Activated naive CD4-positive, alpha-beta T cell treated with anti-CD3 and anti-CD28 coated beads, Interleukin-2, amount 10 ng/mL, durations not matched to agents 7 days and 5 days (primary cell): ENCODE measurements at regions not wholly inside any gene's neighbourhood (a gene's known extent, or its start where the extent isn't known, plus 50 kb on each side); places are given as distances from the start of the nearest gene placed in this dataset.

Experiments used
- CTCF ChIA-PET: fragments of 350-600 bp; sonication (Branson Sonifier 250); formaldehyde crosslinking; loops from one replicate; lab custom pipeline; 2021; ENCODE audit warnings: antibody characterized with exemption; lab: Charles Lee
- DNase-seq: peaks from one replicate; pipeline ENCODE4 v3.0.0-alpha.2; 2020
- H3K27ac Mint-ChIP-seq: one replicate; pipeline ENCODE4 v1.8.0; 2021; ENCODE audit warnings: mild to moderate bottlenecking, moderate library complexity, mixed read lengths
- H3K27me3 Mint-ChIP-seq: one replicate; pipeline ENCODE4 v1.8.0; 2021; ENCODE audit warnings: mild to moderate bottlenecking, mixed read lengths
- H3K36me3 Mint-ChIP-seq: one replicate; pipeline ENCODE4 v1.8.0; 2021; ENCODE audit warnings: mixed read lengths
- H3K4me1 Mint-ChIP-seq: one replicate; pipeline ENCODE4 v1.8.0; 2021; ENCODE audit warnings: mixed read lengths
- H3K4me3 Mint-ChIP-seq: one replicate; pipeline ENCODE4 v1.8.0; 2021; ENCODE audit warnings: mild to moderate bottlenecking, moderate library complexity, mixed read lengths
- H3K9me3 Mint-ChIP-seq: one replicate; pipeline ENCODE4 v1.8.0; 2021; ENCODE audit warnings: mixed read lengths

DNA sequence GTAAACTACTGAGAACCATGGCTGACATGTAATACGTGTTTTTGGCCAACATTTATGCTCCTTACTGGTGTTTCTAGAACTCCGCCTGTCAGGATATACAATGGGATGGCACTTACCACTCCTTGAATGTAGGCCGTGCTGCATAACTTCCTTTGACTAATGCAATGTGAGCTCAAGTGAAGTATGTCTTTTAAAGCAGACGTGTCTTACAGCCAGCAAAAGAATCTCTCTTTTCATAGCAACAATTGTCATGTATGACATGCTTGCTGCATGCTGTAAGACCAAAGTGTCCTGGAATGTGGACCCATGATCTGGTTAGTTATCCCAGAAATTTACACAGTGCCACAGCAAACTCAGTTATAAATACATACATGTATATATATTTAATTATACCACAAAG lies 1202.7 kb upstream of the PIK3C3 start:
- Mint-ChIP-seq H3K4me3 (no peak overlapping the region), H3K9me3 (peaks cover 19% of the 10 kb centered on the region), H3K27ac (no peak overlapping the region), H3K4me1 (no peaks in the 10 kb centered on the region), H3K36me3 (no peaks in the 10 kb centered on the region), H3K27me3 (no peaks in the 10 kb centered on the region)
- CTCF ChIA-PET = no interaction called here
- DNase-seq = no peak

DNA sequence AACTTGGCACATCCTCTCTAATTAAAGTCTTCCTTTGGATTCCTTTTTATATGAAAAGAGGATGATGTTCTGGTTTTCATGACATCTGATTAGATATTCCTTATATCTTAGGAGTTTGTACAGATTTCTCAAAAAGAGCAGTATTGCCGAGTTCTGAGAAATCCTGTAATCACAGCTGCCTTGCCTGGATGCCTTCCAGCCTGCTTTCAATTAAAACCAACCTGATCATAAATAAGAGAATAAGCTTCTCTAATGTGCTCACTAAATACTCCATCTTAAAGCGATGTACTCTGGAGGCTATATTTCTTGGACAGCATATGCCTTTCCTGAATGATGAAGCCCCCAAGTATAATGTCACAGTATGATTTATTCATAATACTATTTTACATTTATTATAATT lies 1203.8 kb upstream of the PIK3C3 start:
- Mint-ChIP-seq H3K27ac (no peak overlapping the region), H3K9me3 (peaks cover 15% of the 10 kb centered on the region), H3K27me3 (no peaks in the 10 kb centered on the region), H3K4me1 (no peaks in the 10 kb centered on the region), H3K36me3 (no peaks in the 10 kb centered on the region), H3K4me3 (no peak overlapping the region)
- CTCF ChIA-PET = no interaction called here
- DNase-seq = no peak

DNA sequence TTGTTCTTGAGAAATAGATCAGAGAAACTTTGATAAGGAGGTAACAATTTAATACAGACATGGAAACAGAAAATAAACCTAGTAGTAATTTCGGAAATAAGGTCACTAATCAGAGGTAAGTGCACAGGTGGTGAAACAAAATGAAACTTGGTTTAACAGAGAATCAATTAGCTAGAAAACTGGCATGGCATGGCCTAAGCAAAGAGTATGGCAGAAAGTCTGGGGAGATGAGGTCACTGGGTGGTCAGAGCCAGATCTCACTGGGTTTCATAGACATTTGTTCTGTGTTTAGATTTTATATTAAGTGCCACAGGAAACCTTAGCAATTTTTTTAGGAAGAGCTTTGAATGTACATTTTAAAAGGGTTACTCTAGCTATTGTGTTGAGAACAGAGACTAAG lies 1216.0 kb upstream of the PIK3C3 start:
- DNase-seq = no peak
- H3K27me3 Mint-ChIP-seq = no peaks in the 10 kb centered on the region

DNA sequence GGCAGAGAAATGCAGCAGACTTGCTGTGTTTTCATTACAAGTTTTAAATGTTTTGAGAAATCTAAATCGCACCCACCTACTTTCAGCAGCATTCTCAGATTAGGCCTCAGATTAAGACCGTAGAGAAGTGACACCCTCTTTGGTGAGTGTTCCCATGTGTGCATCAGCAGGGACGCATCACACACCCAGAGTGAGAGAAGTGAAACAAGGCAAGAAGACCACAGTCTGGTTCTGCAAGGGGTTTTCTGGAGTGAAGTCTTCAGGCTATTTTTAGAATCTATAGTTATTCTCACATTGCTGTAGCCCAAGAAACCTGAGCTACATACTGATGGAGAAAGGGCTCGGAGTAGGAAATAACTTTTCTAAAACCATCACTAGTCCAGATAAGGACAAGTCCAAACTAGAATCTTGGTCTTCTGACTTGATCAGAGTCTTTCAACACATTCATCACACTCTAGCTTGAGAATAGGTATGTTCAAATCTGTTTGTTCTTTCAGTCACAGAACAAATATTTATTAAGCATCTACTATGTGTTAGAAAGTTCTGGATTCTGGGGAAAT lies 1216.6 kb upstream of the PIK3C3 start:
- no peaks in the 10 kb centered on the region for H3K27me3 Mint-ChIP-seq
- DNase-seq = no peak
- no peaks in the 10 kb centered on the region for H3K36me3 Mint-ChIP-seq
- CTCF ChIA-PET = no interaction called here
- peaks cover 10% of the 10 kb centered on the region for H3K9me3 Mint-ChIP-seq
- H3K27ac Mint-ChIP-seq = no peak overlapping the region
- H3K4me1 Mint-ChIP-seq = no peaks in the 10 kb centered on the region
- no peak overlapping the region for H3K4me3 Mint-ChIP-seq

More for the DNA sequence above, 1216.0 kb upstream of the PIK3C3 start:
- no peaks in the 10 kb centered on the region for H3K4me1 Mint-ChIP-seq
- H3K4me3 Mint-ChIP-seq = no peak overlapping the region
- H3K36me3 Mint-ChIP-seq = no peaks in the 10 kb centered on the region
- peaks cover 10% of the 10 kb centered on the region for H3K9me3 Mint-ChIP-seq
- H3K27ac Mint-ChIP-seq = no peak overlapping the region
- CTCF ChIA-PET = no interaction called here

DNA sequence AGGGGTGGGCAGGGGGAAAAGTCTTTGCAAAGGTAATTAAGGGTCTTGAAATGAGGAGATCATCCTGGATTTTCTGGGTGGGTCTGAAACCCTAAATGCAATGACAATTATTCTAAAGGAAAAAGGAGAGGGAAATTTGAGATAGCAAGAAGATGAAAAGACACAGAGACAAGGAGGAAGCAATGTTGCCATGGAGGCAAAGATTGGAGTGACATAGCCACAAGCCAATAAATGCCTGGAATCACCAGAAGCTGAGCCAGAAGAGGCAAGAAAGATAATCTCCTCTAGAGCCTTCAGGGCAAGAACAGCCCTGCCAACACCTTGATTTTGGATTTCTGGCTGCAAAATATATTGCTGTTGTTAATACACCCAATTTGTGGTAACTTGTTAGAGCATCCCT lies 1246.3 kb upstream of the PIK3C3 start:
- peaks cover 6% of the 10 kb centered on the region for H3K9me3 Mint-ChIP-seq
- CTCF ChIA-PET = no interaction called here
- H3K4me3 Mint-ChIP-seq = no peak overlapping the region
- H3K27ac Mint-ChIP-seq = no peak overlapping the region
- no peaks in the 10 kb centered on the region for H3K36me3 Mint-ChIP-seq
- H3K4me1 Mint-ChIP-seq = no peaks in the 10 kb centered on the region
- no peak for DNase-seq
- no peaks in the 10 kb centered on the region for H3K27me3 Mint-ChIP-seq

DNA sequence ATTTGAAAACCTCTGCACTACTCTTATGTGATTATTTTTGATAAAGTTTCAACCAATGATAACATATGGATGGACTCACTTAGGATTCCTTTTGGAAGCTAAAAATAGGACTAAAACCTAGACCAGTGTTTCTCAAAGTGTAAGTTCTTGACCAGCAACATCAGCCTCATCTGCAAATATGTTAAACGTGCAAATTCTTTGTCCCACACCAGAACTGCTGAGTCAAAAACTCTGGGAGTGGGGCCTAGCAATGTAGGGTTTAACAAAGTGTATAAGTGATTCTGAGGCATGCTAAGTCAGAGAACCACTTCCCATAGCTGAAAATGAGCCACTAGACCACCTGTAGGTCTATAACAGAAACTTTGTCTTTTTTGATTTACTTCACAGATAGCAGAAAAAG lies 1247.2 kb upstream of the PIK3C3 start:
- CTCF ChIA-PET = no interaction called here
- Mint-ChIP-seq H3K4me3 (no peak overlapping the region), H3K27me3 (no peaks in the 10 kb centered on the region), H3K4me1 (no peaks in the 10 kb centered on the region), H3K9me3 (peaks cover 6% of the 10 kb centered on the region), H3K27ac (no peak overlapping the region), H3K36me3 (no peaks in the 10 kb centered on the region)
- no peak for DNase-seq

DNA sequence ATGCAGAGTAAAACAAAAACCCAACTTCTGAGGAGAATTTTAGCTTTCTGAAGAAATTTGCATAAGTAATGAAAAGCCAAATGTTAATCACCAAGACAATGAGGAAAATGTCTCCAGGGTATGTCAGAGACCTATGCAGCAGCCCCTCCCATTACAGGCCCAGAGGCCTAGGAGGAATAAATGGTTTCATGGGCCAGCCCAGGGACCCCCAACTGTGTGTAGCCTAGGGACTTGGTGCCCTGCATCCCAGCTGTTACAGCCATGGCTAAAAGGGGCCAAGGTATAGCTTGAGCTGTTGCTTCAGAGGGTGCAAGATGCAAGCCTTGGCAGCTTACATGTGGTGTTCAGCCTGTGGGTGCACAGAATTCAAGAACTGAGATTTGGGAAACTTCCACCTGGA lies 1256.9 kb upstream of the PIK3C3 start:
- CTCF ChIA-PET = no interaction called here
- DNase-seq = no peak
- H3K9me3 Mint-ChIP-seq = peaks cover 14% of the 10 kb centered on the region
- H3K36me3 Mint-ChIP-seq = no peaks in the 10 kb centered on the region
- H3K27ac Mint-ChIP-seq = no peak overlapping the region
- no peaks in the 10 kb centered on the region for H3K4me1 Mint-ChIP-seq
- no peak overlapping the region for H3K4me3 Mint-ChIP-seq
- H3K27me3 Mint-ChIP-seq = no peaks in the 10 kb centered on the region

DNA sequence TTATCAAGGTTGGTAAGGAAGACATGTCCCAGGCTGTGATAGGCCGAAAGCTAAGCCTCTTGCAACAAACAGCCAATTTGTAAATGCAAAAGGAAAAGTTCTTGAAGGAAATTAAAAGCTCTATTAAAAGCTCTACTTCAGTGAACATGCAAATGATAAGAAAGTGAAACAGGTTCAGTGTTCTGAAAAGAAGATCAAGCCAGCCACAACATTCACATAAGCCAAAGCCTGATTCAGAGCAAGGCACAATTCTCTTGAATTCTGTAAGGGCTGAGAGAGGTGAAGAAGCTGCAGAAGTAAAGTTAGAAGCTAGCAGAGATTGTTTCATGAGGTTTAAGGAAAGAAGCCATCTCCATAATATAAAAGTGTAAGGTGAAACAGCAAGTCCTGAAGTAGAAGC lies 1259.5 kb upstream of the PIK3C3 start:
- Mint-ChIP-seq H3K36me3 (no peaks in the 10 kb centered on the region), H3K4me3 (no peak overlapping the region)
- CTCF ChIA-PET = no interaction called here

DNA sequence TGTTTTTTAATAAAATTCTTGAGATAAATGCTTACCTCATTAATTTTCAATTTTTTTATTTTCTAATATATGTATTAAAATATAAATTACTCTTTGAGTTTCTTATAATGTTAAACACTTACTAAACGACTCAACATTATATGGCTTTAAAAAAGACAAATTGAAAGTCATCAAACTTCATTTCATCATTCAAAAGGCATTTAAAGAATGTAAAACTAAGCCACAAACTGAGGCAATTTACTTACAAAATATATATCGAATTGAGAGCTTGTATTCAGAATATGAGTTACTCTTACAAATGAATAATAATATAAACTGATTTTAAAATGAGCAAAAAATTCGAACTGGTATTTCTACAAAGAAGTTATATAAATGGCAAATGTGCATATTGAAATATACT lies 1262.2 kb upstream of the PIK3C3 start:
- H3K4me3 Mint-ChIP-seq = no peak overlapping the region
- no peak for DNase-seq
- no peaks in the 10 kb centered on the region for H3K4me1 Mint-ChIP-seq
- no peak overlapping the region for H3K27ac Mint-ChIP-seq
- H3K27me3 Mint-ChIP-seq = no peaks in the 10 kb centered on the region
- peaks cover 7% of the 10 kb centered on the region for H3K9me3 Mint-ChIP-seq
- H3K36me3 Mint-ChIP-seq = no peaks in the 10 kb centered on the region
- CTCF ChIA-PET = no interaction called here

More for the DNA sequence above, 1259.5 kb upstream of the PIK3C3 start:
- no peak for DNase-seq
- Mint-ChIP-seq H3K4me1 (no peaks in the 10 kb centered on the region), H3K9me3 (peaks cover 12% of the 10 kb centered on the region), H3K27me3 (no peaks in the 10 kb centered on the region), H3K27ac (no peak overlapping the region)

DNA sequence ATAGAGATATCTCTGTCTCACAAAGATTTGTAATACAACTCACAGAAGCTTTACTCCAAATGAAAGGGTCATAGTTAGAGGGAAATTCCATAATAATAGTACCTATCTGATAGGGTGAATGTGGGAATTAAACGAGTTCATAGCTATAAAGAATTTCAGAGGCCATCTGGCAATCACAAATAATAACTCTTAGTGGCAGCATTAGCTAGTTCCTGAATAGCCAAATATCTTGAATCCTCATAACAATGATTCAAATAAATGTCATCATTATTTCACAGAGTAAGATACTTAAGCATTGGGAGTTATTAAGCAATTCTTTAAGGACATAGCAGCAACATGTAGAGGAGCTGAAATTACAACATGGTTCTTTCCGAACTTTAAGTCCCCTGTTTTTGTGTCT lies 1265.0 kb upstream of the PIK3C3 start:
- Mint-ChIP-seq H3K27me3 (no peaks in the 10 kb centered on the region), H3K36me3 (no peaks in the 10 kb centered on the region), H3K4me3 (no peak overlapping the region), H3K27ac (no peak overlapping the region), H3K9me3 (peaks cover 4% of the 10 kb centered on the region), H3K4me1 (no peaks in the 10 kb centered on the region)
- DNase-seq = no peak
- CTCF ChIA-PET = no interaction called here

DNA sequence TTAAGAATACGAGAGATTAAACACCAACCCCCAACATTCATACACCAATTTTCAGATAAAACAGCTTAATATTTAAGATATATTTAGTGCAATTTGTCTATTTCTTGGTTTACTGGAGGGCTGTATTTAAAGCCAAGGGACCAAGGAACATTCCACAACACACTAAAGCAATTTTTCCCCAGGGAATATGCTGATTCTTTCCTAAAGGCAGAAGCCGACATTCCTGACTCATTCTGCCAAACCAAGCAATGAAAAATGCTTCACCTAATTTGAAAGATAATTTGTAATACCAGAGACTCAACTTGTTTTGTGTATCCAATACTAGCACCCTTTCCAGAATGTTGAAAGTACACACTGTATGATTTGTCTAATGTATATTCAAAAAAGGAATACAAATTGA lies 1267.6 kb upstream of the PIK3C3 start:
- Mint-ChIP-seq H3K9me3 (peaks cover 4% of the 10 kb centered on the region), H3K27me3 (no peaks in the 10 kb centered on the region), H3K27ac (no peak overlapping the region), H3K4me1 (no peaks in the 10 kb centered on the region), H3K36me3 (no peaks in the 10 kb centered on the region), H3K4me3 (no peak overlapping the region)
- no peak for DNase-seq
- CTCF ChIA-PET = no interaction called here

DNA sequence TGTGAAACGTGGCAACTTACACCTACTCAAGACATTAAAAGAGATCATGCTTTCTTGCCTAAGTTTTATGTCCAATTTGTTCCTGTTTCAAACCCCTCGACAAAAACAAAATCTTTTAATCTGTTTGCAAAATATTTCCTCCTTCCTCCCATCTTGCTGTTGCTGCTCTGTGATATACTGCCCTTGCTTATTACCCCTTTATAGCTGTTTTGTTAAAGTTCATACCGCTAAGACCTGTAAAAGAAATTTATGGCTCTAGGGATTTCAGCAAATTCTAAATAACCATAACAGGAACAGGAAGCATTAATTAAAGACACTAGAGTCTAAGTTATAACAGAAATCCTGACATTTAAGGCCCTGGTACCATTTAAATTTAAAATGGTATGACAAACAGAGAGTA lies 1268.2 kb upstream of the PIK3C3 start:
- H3K4me3 Mint-ChIP-seq = no peak overlapping the region
- CTCF ChIA-PET = no interaction called here
- DNase-seq = no peak
- no peak overlapping the region for H3K27ac Mint-ChIP-seq
- H3K4me1 Mint-ChIP-seq = no peaks in the 10 kb centered on the region
- H3K27me3 Mint-ChIP-seq = no peaks in the 10 kb centered on the region
- peaks cover 4% of the 10 kb centered on the region for H3K9me3 Mint-ChIP-seq
- H3K36me3 Mint-ChIP-seq = no peaks in the 10 kb centered on the region

DNA sequence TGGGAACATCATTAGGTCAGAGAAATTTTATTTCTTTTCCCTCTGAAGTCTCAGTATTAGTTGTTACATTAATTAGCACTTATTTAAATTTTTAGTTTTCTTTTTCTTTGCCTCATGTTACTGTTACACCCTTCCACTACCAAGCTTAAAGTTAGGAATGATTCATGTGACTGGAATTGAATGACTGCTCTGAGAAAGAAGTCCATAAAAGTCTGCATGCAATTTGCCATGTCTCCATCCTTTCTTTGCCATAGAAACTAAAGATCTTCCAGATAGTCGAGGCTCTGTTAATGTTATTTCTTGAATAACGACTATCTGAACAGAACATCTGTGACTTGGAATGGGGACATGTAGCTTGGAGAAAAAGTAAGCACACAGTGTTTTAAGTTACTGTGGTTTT lies 1269.8 kb upstream of the PIK3C3 start:
- no peak overlapping the region for H3K4me3 Mint-ChIP-seq
- CTCF ChIA-PET = no interaction called here
- no peaks in the 10 kb centered on the region for H3K36me3 Mint-ChIP-seq
- DNase-seq = no peak
- H3K27me3 Mint-ChIP-seq = no peaks in the 10 kb centered on the region
- peaks cover 4% of the 10 kb centered on the region for H3K9me3 Mint-ChIP-seq
- H3K4me1 Mint-ChIP-seq = no peaks in the 10 kb centered on the region
- H3K27ac Mint-ChIP-seq = no peak overlapping the region

DNA sequence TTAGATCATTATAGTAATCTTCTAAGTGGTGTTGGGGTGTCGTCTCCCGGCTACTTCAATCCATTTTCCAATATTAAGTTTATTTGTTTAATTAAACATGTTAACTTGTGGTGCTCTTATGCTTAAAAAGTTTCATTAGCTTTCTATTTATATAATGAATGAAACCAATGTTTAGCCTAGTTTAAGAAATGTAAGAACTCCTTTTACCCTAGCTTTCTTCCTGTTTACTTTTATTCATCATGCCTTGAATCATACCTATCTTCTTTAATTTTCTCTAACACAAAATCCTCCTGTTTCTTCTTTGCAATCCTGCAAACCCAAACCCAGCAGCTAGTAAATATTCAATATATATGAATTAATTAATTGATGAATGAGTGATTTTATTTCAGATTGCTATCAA lies 1276.7 kb upstream of the PIK3C3 start:
- no peaks in the 10 kb centered on the region for H3K9me3 Mint-ChIP-seq

DNA sequence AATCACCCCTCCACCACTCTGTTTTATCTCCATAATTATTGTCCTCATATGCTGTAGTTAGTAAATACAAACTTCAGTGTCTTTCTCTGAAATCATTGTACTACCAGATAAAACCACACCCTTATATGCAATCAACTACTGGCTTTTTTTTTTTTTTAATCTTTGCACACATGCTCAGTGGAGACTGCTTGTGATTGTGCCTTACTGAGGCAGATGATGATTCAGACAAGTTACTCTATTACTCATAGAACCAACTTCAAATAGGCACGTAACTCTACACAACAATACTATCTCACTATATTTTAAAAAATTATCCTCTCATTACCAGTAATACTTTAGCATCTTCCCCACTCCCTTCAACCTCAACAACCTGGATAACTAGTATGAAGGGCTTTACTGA lies 1278.4 kb upstream of the PIK3C3 start:
- no peak for DNase-seq
- Mint-ChIP-seq H3K9me3 (no peaks in the 10 kb centered on the region), H3K27me3 (no peaks in the 10 kb centered on the region), H3K27ac (no peak overlapping the region), H3K4me1 (no peaks in the 10 kb centered on the region), H3K4me3 (no peak overlapping the region), H3K36me3 (no peaks in the 10 kb centered on the region)
- CTCF ChIA-PET = no interaction called here

More for the DNA sequence above, 1276.7 kb upstream of the PIK3C3 start:
- CTCF ChIA-PET = no interaction called here
- no peaks in the 10 kb centered on the region for H3K27me3 Mint-ChIP-seq
- no peak for DNase-seq
- no peak overlapping the region for H3K4me3 Mint-ChIP-seq
- no peaks in the 10 kb centered on the region for H3K4me1 Mint-ChIP-seq
- no peak overlapping the region for H3K27ac Mint-ChIP-seq
- no peaks in the 10 kb centered on the region for H3K36me3 Mint-ChIP-seq

DNA sequence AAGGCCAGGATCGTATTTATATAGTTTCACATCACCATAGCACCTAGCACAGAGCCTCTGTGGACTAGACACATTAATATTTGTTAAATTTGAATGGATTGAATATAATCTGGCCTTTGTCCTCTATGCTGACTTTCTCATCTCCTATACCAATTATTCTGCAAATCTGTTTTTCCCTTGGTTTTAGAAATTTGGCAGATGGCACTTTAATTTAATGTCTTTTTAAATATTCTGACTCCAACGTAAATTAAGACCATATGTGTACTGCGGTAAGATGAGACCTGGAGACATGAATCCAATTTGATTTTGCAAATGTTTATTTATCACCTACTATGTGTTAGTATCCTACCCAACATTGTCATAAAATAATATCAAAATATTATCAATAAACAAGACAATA lies 1281.9 kb upstream of the PIK3C3 start:
- Mint-ChIP-seq H3K4me1 (no peaks in the 10 kb centered on the region), H3K36me3 (no peaks in the 10 kb centered on the region), H3K9me3 (peaks cover 7% of the 10 kb centered on the region), H3K27ac (no peak overlapping the region), H3K27me3 (no peaks in the 10 kb centered on the region), H3K4me3 (no peak overlapping the region)
- CTCF ChIA-PET = no interaction called here
- DNase-seq = no peak
